ENCODE measurements at regions not wholly inside any gene's neighbourhood (a gene's known extent, or its start where the extent isn't known, plus 50 kb on each side); places are given as distances from the start of the nearest gene placed in this dataset.
"Not testable (repeated sequence)": the region's sequence is repeated elsewhere in the genome, so short reads cannot be mapped to it uniquely, and the experiment has no call there.

DNA sequence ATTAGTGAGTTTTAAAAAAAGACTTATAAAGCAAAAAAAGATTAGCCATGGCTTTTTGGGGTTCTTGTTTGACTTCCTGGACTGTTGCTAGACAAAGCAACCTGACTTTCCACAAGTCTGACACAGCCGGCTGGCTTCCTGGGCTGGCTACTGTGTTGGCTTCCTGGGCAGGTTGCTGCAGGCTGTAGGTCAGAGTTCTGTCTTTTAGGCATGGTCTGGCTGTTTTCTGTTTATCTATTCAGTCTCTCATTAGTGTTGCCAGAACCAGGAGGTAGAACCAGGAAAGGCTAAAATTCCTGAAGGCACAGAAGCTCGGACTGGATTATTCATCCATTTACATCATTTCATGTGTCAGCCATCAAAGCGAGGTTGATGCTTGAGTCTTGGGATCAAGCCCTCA lies 88.6 kb upstream of the SLC35F3 start:
- no peak for DNase-seq (ENCODE audit: unreplicated experiment)
- ChIA-PET POLR2A (interaction anchor here (0.6 kb wide), 1 partner anchor 8 kb away, joined by 3 read pairs; no protein-coding TSS in a partner anchor), CTCF (interaction anchor here (0.8 to 2.1 kb wide), 2 partner anchors 375 to 420 kb away, joined by 3 to 10 read pairs; no protein-coding TSS in a partner anchor)
- TF ChIP-seq, protein P1, sequence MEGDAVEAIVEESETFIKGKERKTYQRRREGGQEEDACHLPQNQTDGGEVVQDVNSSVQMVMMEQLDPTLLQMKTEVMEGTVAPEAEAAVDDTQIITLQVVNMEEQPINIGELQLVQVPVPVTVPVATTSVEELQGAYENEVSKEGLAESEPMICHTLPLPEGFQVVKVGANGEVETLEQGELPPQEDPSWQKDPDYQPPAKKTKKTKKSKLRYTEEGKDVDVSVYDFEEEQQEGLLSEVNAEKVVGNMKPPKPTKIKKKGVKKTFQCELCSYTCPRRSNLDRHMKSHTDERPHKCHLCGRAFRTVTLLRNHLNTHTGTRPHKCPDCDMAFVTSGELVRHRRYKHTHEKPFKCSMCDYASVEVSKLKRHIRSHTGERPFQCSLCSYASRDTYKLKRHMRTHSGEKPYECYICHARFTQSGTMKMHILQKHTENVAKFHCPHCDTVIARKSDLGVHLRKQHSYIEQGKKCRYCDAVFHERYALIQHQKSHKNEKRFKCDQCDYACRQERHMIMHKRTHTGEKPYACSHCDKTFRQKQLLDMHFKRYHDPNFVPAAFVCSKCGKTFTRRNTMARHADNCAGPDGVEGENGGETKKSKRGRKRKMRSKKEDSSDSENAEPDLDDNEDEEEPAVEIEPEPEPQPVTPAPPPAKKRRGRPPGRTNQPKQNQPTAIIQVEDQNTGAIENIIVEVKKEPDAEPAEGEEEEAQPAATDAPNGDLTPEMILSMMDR (IDR thresholded peaks at IDR 0.05; ENCODE audit: unreplicated experiment): no peak
- no peaks in the 10 kb centered on the region for H3K9me3 Mint-ChIP-seq (ENCODE audit: unreplicated experiment)
- no peak overlapping the region for H3K4me3 Mint-ChIP-seq (ENCODE audit: unreplicated experiment)
- no peaks in the 10 kb centered on the region for H3K4me1 Mint-ChIP-seq (ENCODE audit: insufficient read depth, unreplicated experiment)
- BruUV-seq (replicated peaks): no TSS peak
- intact Hi-C loops (cut with micrococcal nuclease): no loop called here
- peaks cover 45% of the 10 kb centered on the region for H3K27me3 Mint-ChIP-seq (ENCODE audit: insufficient read depth, unreplicated experiment)
- no peak overlapping the region for H3K27ac Mint-ChIP-seq (ENCODE audit: low read depth, unreplicated experiment)
- H3K36me3 Mint-ChIP-seq (ENCODE audit: insufficient read depth, unreplicated experiment): no peaks in the 10 kb centered on the region

DNA sequence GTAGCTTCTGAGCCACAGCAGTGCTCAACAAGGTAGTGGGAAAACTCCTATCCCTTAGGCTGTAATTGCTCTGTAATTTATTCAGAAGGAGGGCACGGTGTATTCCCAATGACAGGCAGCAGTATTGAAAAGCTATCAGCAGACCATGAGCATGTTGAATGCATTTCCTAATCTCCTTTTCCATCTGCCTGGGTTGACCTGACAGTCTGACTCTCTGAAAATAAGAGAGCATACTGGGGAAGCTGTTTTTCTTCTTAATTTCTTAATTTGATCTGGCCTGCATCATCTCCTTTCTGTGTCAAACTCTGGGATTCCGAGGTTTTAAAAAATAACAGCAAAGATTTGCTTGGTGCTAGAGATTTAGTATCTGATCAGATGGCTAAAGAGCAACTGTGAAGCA lies 88.1 kb upstream of the SLC35F3 start:
- BruUV-seq (replicated peaks): no TSS peak
- H3K9me3 Mint-ChIP-seq (ENCODE audit: unreplicated experiment): no peaks in the 10 kb centered on the region
- H3K27me3 Mint-ChIP-seq (ENCODE audit: insufficient read depth, unreplicated experiment): peaks cover 40% of the 10 kb centered on the region
- H3K27ac Mint-ChIP-seq (ENCODE audit: low read depth, unreplicated experiment): no peak overlapping the region
- no peak overlapping the region for H3K4me3 Mint-ChIP-seq (ENCODE audit: unreplicated experiment)
- no peak for DNase-seq (ENCODE audit: unreplicated experiment)
- CTCF ChIA-PET: interaction anchor here (0.5 to 2.1 kb wide), 3 partner anchors 375 to 628 kb away, joined by 3 to 10 read pairs (median 3); no protein-coding TSS in a partner anchor
- intact Hi-C loops (cut with micrococcal nuclease): no loop called here
- no peaks in the 10 kb centered on the region for H3K4me1 Mint-ChIP-seq (ENCODE audit: insufficient read depth, unreplicated experiment)
- H3K36me3 Mint-ChIP-seq (ENCODE audit: insufficient read depth, unreplicated experiment): no peaks in the 10 kb centered on the region
- POLR2A ChIA-PET: interaction anchor here (0.6 kb wide), 1 partner anchor 263 kb away, joined by 3 read pairs; no protein-coding TSS in a partner anchor
- TF ChIP-seq, protein P1 (IDR thresholded peaks at IDR 0.05; ENCODE audit: unreplicated experiment): no peak

DNA sequence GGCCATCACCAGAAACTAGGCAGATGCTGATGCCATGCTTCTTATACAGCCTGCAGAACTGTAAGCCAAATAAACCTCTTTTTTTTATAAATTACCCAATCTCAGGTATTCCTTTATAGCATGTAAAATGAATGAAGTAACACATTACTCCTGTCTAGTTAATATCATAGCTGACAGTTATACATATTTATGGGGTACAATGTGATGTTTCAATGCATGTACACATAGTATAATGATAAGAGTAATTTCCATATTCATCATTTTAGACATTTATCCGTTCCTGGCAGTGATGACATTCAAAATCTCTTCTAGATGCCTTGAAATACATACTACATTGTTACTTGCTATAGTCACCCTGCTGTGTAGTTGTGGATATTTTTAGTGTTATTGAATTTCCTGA lies 85.4 kb upstream of the SLC35F3 start:
- ChIA-PET POLR2A (interaction anchor here (0.7 kb wide), 1 partner anchor 481 kb away, joined by 3 read pairs; no protein-coding TSS in a partner anchor), CTCF (interaction anchor here (0.6 kb wide), 1 partner anchor 272 kb away, joined by 3 read pairs; no protein-coding TSS in a partner anchor)
- TF ChIP-seq, protein P1 (IDR thresholded peaks at IDR 0.05; ENCODE audit: unreplicated experiment): no peak
- H3K27ac Mint-ChIP-seq (ENCODE audit: low read depth, unreplicated experiment): no peak overlapping the region
- BruUV-seq (replicated peaks): no TSS peak
- no peak for DNase-seq (ENCODE audit: unreplicated experiment)
- peaks cover 23% of the 10 kb centered on the region for H3K27me3 Mint-ChIP-seq (ENCODE audit: insufficient read depth, unreplicated experiment)
- no peak overlapping the region for H3K4me3 Mint-ChIP-seq (ENCODE audit: unreplicated experiment)
- H3K36me3 Mint-ChIP-seq (ENCODE audit: insufficient read depth, unreplicated experiment): no peaks in the 10 kb centered on the region
- no peaks in the 10 kb centered on the region for H3K4me1 Mint-ChIP-seq (ENCODE audit: insufficient read depth, unreplicated experiment)
- H3K9me3 Mint-ChIP-seq (ENCODE audit: unreplicated experiment): peaks cover under 1% of the 10 kb centered on the region
- intact Hi-C loops (cut with micrococcal nuclease): no loop called here

DNA sequence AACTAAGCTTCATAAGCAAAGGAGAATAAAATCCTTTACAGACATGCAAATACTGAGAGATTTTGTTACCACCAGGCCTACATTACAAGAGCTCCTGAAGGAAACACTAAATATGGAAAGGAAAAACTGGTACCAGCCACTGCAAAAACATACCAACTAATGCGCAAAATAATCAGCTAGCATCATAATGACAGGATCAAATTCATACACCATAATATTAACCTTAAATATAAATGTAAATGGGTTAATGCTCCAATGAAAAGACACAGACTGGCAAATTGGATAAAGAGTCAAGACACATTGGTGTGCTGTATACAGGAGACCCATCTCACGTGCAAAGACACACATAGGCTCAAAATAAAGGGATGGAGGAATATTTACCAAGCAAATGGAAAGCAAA lies 80.3 kb upstream of the SLC35F3 start:
- H3K27ac Mint-ChIP-seq (ENCODE audit: low read depth, unreplicated experiment); H3K4me1 Mint-ChIP-seq (ENCODE audit: insufficient read depth, unreplicated experiment); CTCF ChIA-PET; BruUV-seq (replicated peaks); DNase-seq (ENCODE audit: unreplicated experiment); H3K36me3 Mint-ChIP-seq (ENCODE audit: insufficient read depth, unreplicated experiment); H3K27me3 Mint-ChIP-seq (ENCODE audit: insufficient read depth, unreplicated experiment); H3K4me3 Mint-ChIP-seq (ENCODE audit: unreplicated experiment); intact Hi-C loops (cut with micrococcal nuclease): not testable (repeated sequence)
- POLR2A ChIA-PET: interaction anchor here (0.7 kb wide), 1 partner anchor 9 kb away, joined by 3 read pairs; no protein-coding TSS in a partner anchor
- H3K9me3 Mint-ChIP-seq (ENCODE audit: unreplicated experiment): peaks cover 16% of the 10 kb centered on the region

DNA sequence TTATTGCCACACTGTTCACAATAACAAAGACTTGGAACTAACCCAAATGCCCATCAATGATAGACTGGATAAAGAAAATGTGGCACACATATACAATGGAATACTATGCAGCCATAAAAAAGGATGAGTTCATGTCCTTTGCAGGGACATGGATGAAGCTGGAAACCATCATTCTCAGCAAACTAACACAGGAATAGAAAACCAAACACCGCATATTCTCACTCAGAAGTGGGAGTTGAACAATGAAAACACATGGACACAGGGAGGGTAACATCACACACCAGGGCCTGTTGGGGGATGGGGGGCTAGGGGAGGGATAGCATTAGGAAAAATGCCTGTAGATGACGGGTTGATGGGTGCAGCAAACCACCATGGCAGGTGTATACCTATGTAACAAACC lies 76.5 kb upstream of the SLC35F3 start:
- H3K27ac Mint-ChIP-seq (ENCODE audit: low read depth, unreplicated experiment): not testable (repeated sequence)

More for the DNA sequence above, 76.5 kb upstream of the SLC35F3 start:
- H3K9me3 Mint-ChIP-seq (ENCODE audit: unreplicated experiment): peaks cover 25% of the 10 kb centered on the region
- DNase-seq (ENCODE audit: unreplicated experiment); H3K4me1 Mint-ChIP-seq (ENCODE audit: insufficient read depth, unreplicated experiment); H3K36me3 Mint-ChIP-seq (ENCODE audit: insufficient read depth, unreplicated experiment); CTCF ChIA-PET; H3K4me3 Mint-ChIP-seq (ENCODE audit: unreplicated experiment); BruUV-seq (replicated peaks); POLR2A ChIA-PET; intact Hi-C loops (cut with micrococcal nuclease): not testable (repeated sequence)
- H3K27me3 Mint-ChIP-seq (ENCODE audit: insufficient read depth, unreplicated experiment): peaks cover 39% of the 10 kb centered on the region

Measured in MCF 10A (cell line).